Ectodermal cell (in vitro differentiated cells): ENCODE measurements at regions not wholly inside any gene's neighbourhood (a gene's known extent, or its start where the extent isn't known, plus 50 kb on each side); places are given as distances from the start of the nearest gene placed in this dataset.
A peak's percentile ranks its signal among the peaks of the same experiment; 100 is the strongest.
"Not testable (repeated sequence)": the region's sequence is repeated elsewhere in the genome, so short reads cannot be mapped to it uniquely, and the experiment has no call there.

ENCODE experiments used
- H3K27ac ChIP-seq: 2 replicates; pipeline ENCODE4 v1.7.0; 2013; ENCODE audit warnings: mild to moderate bottlenecking, low read depth, low read length; ENCODE audit not compliant: insufficient read depth, poor library complexity, severe bottlenecking
- H3K27me3 ChIP-seq: 2 replicates; pipeline ENCODE4 v1.7.0; 2013; ENCODE audit warnings: mild to moderate bottlenecking, low read length; ENCODE audit not compliant: insufficient read depth, control insufficient read depth, poor library complexity, severe bottlenecking
- H3K36me3 ChIP-seq: one replicate; pipeline ENCODE4 v1.7.0; 2013; ENCODE audit warnings: low read length; ENCODE audit not compliant: control insufficient read depth, insufficient read depth
- H3K4me1 ChIP-seq: one replicate; pipeline ENCODE4 v1.7.0; 2013; ENCODE audit warnings: low read length; ENCODE audit not compliant: control insufficient read depth, insufficient read depth
- H3K4me3 ChIP-seq: 2 replicates; pipeline ENCODE4 v1.7.0; 2013; ENCODE audit warnings: low read depth, low read length, control low read depth; ENCODE audit not compliant: insufficient read depth
- H3K9me3 ChIP-seq: 2 replicates; pipeline ENCODE4 v1.7.0; 2013; ENCODE audit warnings: mild to moderate bottlenecking, low read length, moderate library complexity; ENCODE audit not compliant: control insufficient read depth
- WGBS, 2 experiments: methylation state at CpG; one replicate each; pipeline ENCODE4 v1.1.7; 2013; ENCODE audit warnings: missing lambda C conversion rate in 2 of 2; 5-methylcytosine and 5-hydroxymethylcytosine counted together

DNA sequence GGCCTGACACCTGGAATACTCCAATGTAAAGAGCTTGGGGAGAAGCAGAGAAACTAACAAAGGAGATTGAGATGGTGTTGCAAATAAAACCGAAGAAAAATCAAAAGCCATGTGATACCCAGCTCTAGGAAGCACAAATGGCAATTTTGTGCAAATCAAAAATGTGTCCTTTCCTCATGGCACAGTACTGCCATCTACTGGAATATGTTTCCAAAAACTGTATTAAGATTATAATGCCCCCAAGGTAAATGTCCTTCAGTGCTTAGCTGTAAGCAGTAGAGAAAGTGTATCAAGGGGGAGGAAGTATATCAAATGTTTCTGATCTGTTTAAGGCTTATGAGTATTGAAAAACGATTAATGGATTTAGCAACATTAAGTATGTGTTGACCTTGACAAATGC lies 620.3 kb downstream of the ZWINT start:
- H3K36me3 ChIP-seq, H3K4me1 ChIP-seq, H3K27me3 ChIP-seq, H3K4me3 ChIP-seq, H3K9me3 ChIP-seq, H3K27ac ChIP-seq: not testable (repeated sequence)
- 45 to 59% methylated on average over 2 of the region's 2 CpGs for WGBS, 2 experiments

DNA sequence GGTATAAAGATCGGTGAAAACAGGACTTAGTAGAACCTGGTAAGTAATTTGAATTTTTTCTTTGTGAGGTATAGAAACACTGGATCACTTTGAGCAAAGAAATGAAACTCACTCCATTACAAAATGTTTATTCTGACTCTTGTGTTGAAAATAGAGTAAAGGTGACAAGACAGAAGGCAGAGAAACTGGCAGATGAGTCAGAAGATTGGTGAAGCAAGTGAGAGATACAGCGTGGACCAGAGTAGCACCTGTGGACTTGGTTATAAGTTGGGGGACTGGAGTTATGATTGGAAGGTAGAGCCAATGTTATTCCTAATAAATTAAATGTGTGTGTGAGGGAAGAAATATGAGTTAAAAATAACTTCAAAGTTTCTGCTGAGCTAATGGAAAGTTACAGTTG lies 620.9 kb downstream of the ZWINT start:
- Histone ChIP-seq H3K27me3 (no peaks in the 10 kb centered on the region), H3K9me3 (no peaks in the 10 kb centered on the region), H3K4me1 (peaks cover 5% of the 10 kb centered on the region), H3K36me3 (no peaks in the 10 kb centered on the region), H3K27ac (no peak overlapping the region), H3K4me3 (no peak overlapping the region)
- WGBS, 2 experiments, result 81 to 95% methylated on average over 2 of the region's 2 CpGs

DNA sequence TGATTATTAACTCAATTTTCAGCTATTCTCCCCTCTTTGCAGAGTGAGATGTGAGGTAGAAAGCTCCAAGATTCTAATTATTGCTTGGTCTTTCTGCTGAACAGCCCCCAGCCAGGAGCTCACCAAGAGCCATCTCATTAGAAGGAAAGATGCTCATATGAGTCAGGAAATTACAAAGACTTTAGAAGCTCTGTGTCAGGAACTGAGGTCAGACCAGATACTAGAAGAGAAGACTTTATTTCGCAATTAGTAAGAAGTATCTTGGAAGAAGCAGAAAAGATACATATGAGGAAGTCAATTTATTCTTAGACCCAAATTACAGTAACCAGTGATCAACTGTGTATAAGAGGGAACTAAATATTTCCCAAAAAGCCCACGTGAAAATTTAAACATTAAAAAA lies 626.9 kb downstream of the ZWINT start:
- Histone ChIP-seq H3K4me1 (peaks cover 5% of the 10 kb centered on the region), H3K36me3 (no peaks in the 10 kb centered on the region), H3K9me3 (no peaks in the 10 kb centered on the region), H3K27ac (no peak overlapping the region), H3K27me3 (no peaks in the 10 kb centered on the region), H3K4me3 (no peak overlapping the region)
- 85 to 100% methylated on average over 1 to 2 of the region's 2 CpGs for WGBS, 2 experiments

DNA sequence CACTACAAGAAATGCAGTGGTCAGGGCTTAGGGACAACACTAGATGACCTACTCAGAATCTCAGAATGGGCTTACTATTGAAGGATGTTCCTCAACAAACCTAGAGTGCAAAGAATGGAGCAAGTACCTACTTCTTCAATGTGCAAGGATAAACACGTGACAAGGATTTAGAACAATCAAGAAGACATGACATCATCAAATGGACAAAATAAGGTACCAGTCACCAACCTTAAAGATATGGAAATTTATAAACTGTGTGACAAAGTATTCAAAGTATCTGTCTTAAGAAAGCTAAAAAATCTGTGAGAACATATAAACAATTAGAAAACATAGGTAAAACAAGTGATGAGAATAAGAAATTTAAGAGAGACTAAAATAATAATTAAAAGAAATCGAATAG lies 656.1 kb downstream of the ZWINT start:
- H3K36me3 ChIP-seq, result no peaks in the 10 kb centered on the region

DNA sequence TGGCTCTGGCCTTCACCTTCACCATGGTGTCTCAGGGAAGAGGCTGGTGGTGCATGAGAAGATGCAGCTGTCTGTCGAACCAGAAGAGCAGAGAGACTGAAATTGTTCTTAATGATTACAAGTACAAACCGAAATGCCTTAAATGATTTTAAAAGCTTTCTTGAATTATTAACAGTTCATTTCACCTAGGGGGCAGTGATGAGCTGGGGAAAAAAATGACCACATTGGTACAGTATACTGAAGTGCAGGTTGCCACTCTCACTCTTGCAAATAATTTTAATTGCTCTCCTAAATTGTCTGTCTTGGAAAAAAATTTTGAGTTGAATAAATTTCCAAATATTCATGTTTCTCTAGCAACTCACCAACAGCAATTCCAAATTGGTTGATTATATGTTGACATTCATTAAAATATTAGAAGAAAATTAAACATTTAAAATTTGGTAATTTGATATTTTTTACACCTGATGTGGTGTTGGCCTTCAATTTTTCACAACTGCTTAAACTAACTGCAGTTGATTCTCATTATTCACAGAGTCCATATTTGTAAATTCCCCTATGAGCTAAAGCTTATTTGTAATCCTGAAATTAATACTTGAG lies 692.6 kb downstream of the ZWINT start:
- Histone ChIP-seq H3K4me1 (no peaks in the 10 kb centered on the region), H3K4me3 (no peak overlapping the region), H3K27ac (no peak overlapping the region), H3K36me3 (no peaks in the 10 kb centered on the region), H3K27me3 (no peaks in the 10 kb centered on the region), H3K9me3 (no peaks in the 10 kb centered on the region)
- WGBS, 2 experiments, result 71 to 81% methylated on average over 1 to 2 of the region's 2 CpGs

More for the DNA sequence above, 656.1 kb downstream of the ZWINT start:
- WGBS, 2 experiments, result 92 to 100% methylated on average over 2 of the region's 2 CpGs
- no peaks in the 10 kb centered on the region for H3K4me1 ChIP-seq
- no peak overlapping the region for H3K4me3 ChIP-seq
- no peaks in the 10 kb centered on the region for H3K9me3 ChIP-seq
- no peak overlapping the region for H3K27ac ChIP-seq
- no peaks in the 10 kb centered on the region for H3K27me3 ChIP-seq

DNA sequence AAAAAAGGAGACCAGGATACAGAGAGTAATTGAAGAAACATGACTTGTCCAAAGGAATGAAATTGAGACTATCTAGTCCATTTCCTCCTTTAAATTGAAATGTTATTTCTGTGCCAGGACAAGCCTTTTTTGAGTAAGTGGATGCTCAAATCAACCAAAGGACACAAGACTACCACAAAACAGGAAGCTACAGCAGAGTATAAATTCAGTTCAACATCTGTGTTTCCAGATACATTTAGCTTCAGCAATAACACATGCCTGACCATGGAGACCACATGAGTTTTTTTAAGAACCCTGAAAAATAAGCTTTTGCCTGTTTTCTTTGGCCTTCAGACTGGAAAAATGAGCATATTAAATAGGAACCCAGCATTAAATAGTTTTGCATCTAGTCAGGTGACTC lies 707.5 kb downstream of the ZWINT start:
- Histone ChIP-seq H3K4me1 (no peaks in the 10 kb centered on the region), H3K9me3 (no peaks in the 10 kb centered on the region)

DNA sequence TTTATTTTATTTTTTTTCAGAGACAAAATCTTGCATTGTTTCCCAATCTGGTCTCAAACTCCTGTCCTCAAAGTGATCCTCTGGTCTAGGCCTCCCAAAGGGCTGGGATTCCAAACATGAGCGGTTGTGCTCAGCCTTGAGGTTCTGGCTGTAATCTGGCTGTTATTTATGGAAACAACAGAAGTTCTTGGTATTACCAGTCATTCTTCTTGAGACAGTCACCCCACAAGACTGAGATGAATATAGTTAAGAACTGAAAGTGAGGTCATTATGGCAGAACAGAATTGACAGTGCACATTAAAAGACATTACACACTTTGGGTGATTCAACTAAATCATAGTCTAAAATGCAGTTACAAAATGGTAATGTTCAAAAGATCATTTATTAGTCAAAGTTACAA lies 719.5 kb downstream of the ZWINT start:
- 96 to 100% methylated on average over 1 of the region's 1 CpG for WGBS, 2 experiments
- H3K4me3 ChIP-seq, result no peak overlapping the region

More for the DNA sequence above, 707.5 kb downstream of the ZWINT start:
- no peaks in the 10 kb centered on the region for H3K27me3 ChIP-seq
- no peak overlapping the region for H3K27ac ChIP-seq
- no peaks in the 10 kb centered on the region for H3K36me3 ChIP-seq
- no peak overlapping the region for H3K4me3 ChIP-seq

DNA sequence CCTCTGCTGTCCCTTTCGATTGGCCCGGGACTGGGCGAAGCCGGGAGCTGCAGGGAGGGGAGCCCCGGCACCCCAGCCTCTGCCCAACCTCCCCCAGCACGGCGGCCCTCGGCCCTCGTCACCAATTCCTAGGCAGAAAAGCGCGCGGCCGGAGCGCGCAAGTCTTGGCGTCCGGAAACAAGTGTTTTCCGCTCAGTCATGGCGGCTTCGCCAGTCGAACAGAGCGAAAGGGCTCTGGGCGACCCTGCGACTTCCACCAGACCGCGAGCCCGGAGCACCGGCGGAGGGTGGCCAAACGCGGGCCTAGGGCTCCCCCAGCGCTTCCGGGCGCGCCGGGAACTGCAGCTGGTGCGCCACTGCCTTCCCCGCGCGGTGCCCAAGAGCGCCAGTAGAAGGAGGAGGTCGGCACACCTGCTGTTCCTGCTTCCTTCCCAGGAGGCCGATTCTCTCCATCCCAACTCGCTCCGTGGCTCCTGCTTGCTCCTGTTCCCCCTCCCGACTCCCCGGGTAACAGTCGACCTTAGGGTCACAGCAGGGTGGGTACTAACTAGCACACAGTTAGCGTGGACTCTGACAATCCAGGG lies 729.9 kb downstream of the ZWINT start:
- no peak overlapping the region for H3K27ac ChIP-seq
- H3K9me3 ChIP-seq, result no peaks in the 10 kb centered on the region
- 0% methylated on average over 49 of the region's 49 CpGs for WGBS, 2 experiments
- peak overlapping the region; percentile 49 for H3K4me3 ChIP-seq
- no peaks in the 10 kb centered on the region for H3K4me1 ChIP-seq
- no peaks in the 10 kb centered on the region for H3K36me3 ChIP-seq
- H3K27me3 ChIP-seq, result peaks cover under 1% of the 10 kb centered on the region

More for the DNA sequence above, 719.5 kb downstream of the ZWINT start:
- Histone ChIP-seq H3K27ac (no peak overlapping the region), H3K4me1 (no peaks in the 10 kb centered on the region), H3K27me3 (no peaks in the 10 kb centered on the region), H3K9me3 (no peaks in the 10 kb centered on the region), H3K36me3 (no peaks in the 10 kb centered on the region)

DNA sequence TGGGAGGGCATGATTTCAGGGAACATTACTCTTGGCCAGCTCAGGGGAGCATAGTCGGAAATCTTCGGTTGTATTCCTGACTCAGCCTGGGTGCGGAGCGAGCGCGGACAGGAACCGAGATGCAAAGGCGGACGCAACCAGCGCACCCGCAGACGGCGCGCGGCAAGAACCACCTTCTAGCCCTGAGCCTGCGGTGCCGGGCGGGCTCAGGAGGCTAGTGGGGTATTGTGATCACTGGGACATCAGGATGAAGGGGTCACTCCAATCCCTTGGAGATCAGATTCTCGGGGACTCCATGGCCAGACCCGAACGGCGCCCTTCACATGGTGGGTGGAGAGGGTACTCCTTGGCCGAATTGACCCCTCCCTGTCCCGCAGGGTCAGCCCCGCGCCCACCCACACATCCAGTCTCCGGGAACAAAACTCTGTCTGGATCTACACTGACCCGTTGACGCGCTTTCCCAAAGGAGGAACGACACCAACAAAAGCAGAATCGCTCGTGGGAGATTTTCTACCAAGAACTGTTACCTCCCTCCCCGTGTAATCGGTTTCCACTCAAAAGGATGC lies 730.5 kb downstream of the ZWINT start:
- H3K9me3 ChIP-seq, result no peaks in the 10 kb centered on the region
- 1% methylated on average over 35 of the region's 35 CpGs for WGBS, 2 experiments
- no peaks in the 10 kb centered on the region for H3K36me3 ChIP-seq
- H3K4me1 ChIP-seq, result no peaks in the 10 kb centered on the region
- H3K27me3 ChIP-seq, result peaks cover 7% of the 10 kb centered on the region
- no peak overlapping the region for H3K27ac ChIP-seq
- peak overlapping the region; percentile 49 for H3K4me3 ChIP-seq

DNA sequence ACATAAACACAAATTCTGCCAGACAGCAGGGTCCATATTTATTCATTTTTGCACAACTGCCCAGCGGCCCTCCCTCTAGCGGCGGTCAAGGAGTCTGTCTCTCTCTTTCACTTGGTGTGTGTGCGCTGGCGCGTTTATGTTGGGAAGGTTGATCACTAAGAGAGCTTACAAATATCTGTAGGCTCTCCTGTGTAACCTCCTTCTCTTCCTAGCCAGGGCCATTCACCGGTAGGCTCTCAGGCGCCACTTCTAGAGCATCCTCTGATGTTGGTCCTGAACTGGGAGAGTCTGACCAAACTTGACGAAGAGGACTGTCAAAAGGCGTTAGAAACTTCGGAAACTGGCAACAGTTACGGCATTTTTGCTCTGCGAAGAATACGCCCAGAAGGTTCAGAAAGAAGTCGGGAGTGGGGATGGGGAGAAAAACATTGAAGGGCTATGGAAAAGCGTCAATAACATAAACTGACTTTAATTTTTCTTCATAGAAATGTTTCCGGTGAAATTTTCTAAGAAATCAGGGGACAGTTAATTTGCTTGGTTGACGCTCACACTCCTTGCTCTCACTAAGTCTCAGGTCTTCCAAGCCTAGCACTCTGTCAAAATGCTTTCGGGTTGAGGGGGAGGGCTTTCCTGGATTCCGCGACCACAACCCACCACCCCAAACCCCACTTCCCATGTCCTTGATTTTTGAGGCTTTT lies 731.1 kb downstream of the ZWINT start:
- H3K36me3 ChIP-seq, result no peaks in the 10 kb centered on the region
- H3K4me3 ChIP-seq, result peak overlapping the region; percentile 49

More for the DNA sequence above, 731.1 kb downstream of the ZWINT start:
- WGBS, 2 experiments, result 9 to 11% methylated on average over 14 to 21 of the region's 21 CpGs
- Histone ChIP-seq H3K4me1 (no peaks in the 10 kb centered on the region), H3K27me3 (peaks cover 8% of the 10 kb centered on the region), H3K9me3 (no peaks in the 10 kb centered on the region), H3K27ac (no peak overlapping the region)
